COLO668 (cell line): ENCODE measurements at regions not wholly inside any gene's neighbourhood (a gene's known extent, or its start where the extent isn't known, plus 50 kb on each side); places are given as distances from the start of the nearest gene placed in this dataset.
A peak's percentile ranks its signal among the peaks of the same experiment; 100 is the strongest.
"Not testable (repeated sequence)": the region's sequence is repeated elsewhere in the genome, so short reads cannot be mapped to it uniquely, and the experiment has no call there.

Experiments used
- DNase-seq: peaks from one replicate; lab custom pipeline; 2025; ENCODE audit not compliant: unreplicated experiment; lab: John Stamatoyannopoulos, UW

- no peak for DNase-seq
Measured at GRCh38 chr10:3954615-3955014, 169.6 kb upstream of the KLF6 start.

GRCh38 chr10:3954007-3954406, 169.0 kb upstream of the KLF6 start:
- DNase-seq, result not testable (repeated sequence)

GRCh38 chr10:3951993-3952392, 167.0 kb upstream of the KLF6 start:
- no peak for DNase-seq

DNA sequence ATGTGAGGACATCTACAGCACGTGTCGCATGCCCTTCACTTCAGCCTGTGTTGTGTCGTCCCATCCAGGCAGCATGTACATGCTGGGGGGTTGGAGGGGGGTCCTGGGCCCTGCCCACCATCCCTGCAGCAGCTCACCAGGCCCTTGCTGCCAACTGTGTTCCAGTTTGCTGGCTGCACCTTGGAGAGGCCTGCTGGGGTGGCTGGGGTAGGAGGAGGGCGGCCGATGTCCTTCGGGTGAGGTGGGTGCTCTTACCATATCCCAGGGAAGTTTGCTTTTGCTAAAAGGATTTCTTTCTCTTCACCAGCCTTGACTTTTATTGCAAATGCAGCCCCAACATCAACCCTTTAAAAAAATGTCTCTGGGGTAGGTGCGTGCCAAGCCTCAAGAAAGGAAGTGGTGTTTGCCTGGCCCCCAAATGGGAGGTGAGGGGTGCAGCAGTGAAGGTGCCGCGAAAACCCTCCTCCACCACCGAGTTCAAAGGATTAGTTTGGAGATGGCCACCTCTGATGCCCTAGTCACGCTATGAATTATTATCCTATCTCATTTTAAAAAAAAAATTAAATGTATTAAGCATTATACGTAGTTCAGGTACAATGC, 165.8 kb upstream of the KLF6 start:
- DNase-seq, result no peak

DNA sequence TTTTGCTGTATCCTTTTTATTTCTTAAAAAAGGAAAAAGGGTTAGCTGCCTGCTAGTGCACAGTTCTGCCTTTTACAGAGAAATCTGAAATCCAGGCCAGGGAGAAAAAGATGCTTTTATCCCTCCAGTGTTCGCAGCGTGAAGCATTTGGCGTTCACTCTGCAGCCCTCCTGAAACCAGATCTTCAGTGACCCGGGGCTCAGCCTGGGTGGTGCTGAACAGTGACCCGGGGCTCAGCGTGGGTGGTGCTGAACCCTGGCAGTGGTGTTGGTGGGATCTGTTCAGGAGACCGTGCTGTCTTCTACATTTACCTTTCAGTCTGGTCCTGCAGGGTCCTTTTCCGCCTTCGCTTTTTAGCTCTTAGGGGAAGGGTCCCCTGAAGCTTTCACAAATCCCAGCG, 164.7 kb upstream of the KLF6 start:
- DNase-seq, result no peak

DNA sequence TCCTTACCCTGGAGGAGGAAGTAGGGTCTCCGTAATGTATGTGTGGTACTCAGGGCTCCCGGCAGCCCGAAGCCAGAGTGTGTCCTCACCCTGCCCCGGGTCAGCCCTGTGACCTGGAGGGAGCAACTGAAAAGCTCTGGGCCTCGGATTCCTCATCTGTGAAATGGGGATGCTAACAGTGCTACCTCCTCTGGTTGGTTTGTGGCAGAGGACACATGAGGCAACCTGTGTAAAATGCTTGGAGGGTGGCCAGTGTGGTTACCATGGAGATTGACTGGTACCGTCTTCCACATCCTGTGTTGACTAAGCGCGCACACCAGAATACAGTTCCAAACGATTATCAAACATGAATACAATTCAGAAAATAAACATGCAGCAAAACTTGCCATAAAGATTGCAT, 163.8 kb upstream of the KLF6 start:
- peak; percentile 1 for DNase-seq

DNA sequence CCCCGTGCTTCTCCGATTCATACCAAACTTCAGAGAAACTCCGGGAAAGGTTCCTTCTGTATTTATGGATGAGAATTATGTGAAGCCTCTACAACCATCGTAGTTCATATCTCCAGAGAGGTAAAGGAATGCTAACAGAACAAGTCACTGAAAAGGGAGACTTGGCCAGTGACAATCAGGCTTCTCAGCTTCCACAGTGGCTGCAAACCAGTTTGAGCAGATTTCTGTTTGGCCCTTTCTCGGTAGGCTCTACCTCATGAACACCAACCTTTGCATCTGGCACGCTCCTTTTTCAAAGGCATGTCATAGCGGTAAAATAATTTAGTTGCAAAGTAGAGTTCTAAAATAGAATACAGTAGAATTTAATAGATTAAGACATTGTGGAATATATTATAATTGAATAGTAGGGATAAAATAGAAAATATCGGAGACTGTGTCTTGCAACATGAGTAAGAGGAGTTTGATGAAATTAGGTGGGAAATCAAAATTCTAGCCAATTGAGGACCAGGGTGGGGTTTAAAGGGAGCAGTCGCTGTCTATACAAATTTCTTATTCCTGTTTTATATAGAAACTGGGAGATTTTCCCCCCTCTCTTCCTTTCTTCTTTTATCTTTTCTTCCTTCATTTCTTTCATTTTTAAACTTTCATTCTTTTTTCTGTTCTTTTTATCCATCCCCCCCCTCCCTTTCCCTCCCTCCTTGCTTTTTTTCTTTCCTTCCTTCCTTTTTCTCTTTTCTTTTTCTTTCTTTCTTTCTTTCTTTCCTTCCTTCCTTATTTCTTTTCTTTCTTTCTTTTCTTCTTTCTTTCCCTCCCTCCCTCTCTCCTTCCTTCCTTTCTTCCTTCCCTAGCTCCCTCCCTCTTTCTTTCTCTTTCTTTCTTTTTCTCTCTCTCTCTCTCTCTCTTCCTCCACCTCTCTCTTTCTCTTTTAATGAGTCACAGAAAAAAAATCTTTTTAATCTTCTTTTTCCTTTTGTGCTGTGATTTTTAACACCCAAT, 161.5 kb upstream of the KLF6 start:
- DNase-seq, result no peak

DNA sequence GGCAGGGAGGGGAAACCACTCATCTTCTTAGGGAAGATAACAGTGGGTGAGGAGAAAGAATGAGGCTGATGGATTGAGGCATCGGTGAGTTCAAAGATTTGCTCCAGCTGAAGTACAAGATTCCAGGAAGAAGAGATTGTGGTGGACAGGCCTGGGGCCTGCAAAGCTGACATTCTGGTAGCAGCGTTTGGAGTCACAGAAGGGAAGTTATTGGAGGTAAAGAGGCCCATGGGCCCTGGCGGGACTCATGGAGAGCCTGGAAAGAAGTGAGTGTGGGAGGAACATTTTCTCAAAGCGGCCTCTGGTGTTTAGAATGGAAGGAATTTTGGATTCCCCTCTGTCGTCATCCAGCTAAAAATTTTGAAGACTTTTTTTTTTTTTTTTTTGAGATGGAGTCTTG, 160.0 kb upstream of the KLF6 start:
- DNase-seq, result no peak

DNA sequence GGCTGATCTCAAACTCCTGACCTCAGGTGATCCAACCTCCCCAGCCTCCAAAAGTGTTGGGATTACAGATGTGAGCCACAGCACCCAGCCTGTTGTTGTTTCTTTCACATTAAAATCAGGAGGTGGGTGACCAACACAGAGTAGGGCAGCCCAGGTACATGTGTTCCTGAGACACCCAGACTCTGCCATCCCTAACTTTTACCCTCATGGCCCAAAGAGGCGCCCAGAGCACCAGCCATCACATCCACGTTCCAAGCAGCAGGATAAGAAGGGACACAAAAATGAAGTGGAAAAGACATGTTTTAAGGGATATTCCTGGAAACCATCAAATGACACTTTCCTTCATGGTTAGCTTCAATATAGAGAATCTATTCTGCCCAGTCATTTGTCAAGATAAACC, 159.6 kb upstream of the KLF6 start:
- no peak for DNase-seq

GRCh38 chr10:3943695-3944257, 158.8 kb upstream of the KLF6 start:
- DNase-seq, result no peak

- no peak for DNase-seq
Measured at GRCh38 chr10:3942937-3943489, 158.0 kb upstream of the KLF6 start.

DNA sequence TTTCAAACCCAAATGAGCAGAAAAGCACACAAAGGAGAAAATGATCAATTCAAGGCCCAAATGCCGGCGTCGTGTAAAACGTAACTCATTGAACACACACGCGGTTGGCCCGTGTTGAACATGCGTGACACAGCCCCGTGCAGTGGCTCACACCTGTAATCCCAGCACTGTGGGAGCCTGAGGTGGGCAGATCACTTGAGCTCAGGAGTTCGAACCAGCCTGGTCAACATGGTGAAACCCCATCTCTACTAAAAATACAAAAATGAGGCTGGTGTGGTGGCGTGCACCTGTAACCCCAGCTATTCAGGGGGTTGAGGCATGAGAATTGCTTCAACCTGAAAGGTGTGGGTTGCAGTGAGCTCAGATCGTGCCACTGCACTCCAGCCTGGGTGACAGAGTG, 156.7 kb upstream of the KLF6 start:
- no peak for DNase-seq

GRCh38 chr10:3936422-3937040, 151.5 kb upstream of the KLF6 start:
- no peak for DNase-seq

DNA sequence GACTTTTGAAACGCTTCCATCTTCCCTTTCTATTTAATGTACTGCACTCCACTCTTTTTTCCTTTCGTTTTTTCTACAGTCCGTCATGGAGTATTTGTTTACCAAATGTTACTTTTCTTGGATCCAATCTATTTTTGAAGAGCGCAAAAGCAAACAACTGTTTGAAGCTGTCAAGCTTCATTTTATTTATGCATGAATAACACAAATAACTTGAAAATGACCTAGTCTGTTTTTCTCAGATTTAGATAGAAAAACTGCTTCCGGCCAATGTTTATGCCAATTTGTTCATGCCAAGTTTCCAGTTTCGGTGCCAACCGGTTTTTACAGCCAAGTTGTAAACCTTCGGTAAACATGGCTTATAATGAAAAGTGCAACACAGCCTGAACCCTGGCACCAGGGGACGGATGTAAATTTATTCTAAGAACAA, 150.9 kb upstream of the KLF6 start:
- no peak for DNase-seq

DNA sequence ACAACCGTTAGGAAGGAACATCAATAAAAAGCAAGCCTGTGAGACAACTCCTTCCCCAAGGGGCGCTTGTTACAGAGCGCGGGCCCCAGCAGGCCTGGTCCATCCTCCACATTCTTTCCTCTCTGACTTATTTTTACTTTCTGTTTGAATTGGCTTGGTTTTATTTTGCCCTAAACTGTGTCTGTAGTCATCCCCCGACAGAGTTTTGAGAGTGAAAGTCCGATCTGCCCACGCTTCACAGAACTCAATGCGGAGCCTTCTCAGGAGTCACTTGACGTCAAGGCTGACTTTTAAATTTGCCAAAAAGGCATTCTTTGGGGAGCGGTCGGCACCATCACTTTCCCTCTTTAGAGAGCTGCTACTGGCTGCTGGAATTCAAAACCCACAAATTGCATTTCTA, 150.1 kb upstream of the KLF6 start:
- no peak for DNase-seq

- no peak for DNase-seq
Measured at GRCh38 chr10:3933733-3934132, 148.7 kb upstream of the KLF6 start.

- no peak for DNase-seq
Measured at GRCh38 chr10:3932597-3933375, 147.8 kb upstream of the KLF6 start.

DNA sequence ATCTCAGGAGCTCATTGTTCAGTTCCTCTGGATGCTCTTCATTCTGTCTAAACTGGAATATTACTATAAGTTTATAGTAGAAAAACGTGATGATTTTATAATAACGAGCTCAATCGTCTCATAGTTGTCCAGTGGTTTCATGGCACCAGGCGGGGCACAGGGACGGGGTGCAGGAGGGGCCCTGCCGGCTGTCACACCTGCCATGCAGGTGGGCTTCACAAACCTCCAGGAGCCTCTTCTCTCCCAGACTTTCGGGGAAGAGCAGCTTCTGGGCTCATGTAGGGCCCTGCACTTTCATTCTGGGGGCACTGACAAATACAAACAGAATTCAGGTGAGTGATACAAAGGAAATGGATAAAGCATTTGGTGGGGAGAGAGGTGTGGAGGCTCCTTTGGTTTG, 146.9 kb upstream of the KLF6 start:
- DNase-seq, result no peak

- no peak for DNase-seq
Measured at GRCh38 chr10:3931224-3931623, 146.2 kb upstream of the KLF6 start.

DNA sequence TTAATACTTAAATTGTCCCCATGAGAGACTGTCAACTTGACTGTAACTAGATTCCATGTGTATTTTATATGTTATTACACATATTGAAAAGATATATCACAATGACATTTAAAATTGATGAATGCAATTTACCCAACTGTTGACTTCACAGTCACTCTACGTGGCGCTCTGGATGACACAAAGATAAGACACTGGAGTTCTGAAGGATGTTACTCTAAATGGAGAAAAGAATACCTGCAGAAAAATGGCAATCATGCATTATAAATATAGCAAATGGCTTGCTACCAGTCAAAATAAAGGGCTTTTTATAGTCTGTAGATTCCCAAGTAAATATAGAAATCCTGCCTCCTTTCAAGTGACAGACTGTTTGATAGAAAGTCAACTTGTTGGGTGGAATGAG, 143.6 kb upstream of the KLF6 start:
- no peak for DNase-seq

DNA sequence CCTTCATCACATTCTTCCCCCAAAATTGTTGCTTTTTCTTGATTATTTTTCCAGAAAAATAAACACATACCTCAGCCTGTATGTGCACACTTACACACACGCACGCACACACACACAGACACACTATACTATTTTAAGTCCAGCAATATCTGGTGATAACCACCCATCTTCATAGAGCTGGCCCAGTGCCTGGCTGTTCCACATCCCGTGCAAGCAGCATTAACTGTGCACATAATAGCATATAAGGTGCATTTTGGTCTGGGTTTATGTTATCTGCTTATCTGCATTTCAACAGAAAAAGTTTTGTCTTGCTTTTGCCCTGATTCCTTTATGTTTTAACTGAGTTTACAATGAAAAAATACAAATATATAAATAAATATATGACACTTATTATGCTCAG, 143.1 kb upstream of the KLF6 start:
- no peak for DNase-seq
